GM21619 (cell line): ENCODE measurements at regions not wholly inside any gene's neighbourhood (a gene's known extent, or its start where the extent isn't known, plus 50 kb on each side); places are given as distances from the start of the nearest gene placed in this dataset.

Source experiments
- ATAC-seq: cut with Tn5 transposase; IDR thresholded peaks from one replicate; pipeline ENCODE4 v1.9.1; 2021; ENCODE audit not compliant: unreplicated experiment

GRCh38 chr13:50071379-50071778, 56.1 kb downstream of the KCNRG start:
- no peak for ATAC-seq

DNA sequence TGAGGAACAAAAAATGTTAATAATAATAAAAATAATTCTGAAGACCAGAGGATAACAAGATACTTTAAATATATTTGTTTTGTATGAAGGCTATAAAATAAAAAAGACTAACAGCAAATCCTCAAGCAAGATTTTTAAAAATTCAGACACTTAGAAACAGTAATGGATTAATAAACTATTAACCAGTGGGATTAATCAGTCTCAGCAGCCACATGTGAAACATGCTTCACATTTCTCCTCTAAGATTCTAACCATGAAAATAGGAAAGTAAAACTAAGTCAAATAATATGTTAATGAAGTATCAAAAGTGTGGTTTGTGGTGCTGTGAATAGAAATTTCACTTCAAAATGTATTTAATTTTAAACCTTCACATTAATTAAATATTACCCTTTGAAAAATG, 57.4 kb downstream of the KCNRG start:
- ATAC-seq = no peak

DNA sequence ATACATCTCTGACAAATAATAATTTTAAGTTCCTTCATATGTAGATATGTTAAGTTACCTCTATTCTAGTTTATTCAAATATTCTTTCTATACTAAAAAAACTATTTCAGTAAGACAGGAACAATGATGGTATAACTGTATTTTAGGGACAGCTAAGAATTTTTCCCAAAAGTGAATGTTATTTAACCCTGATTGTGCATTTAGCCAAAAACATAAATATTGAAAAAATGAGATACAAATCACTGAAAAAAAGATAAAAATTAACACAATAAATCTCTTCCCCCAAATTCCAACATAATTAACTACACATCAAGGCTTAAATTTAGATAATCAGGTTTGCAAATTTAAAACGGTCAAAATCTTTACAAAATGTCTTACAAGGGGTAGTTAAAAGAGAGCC, 58.1 kb downstream of the KCNRG start:
- no peak for ATAC-seq

DNA sequence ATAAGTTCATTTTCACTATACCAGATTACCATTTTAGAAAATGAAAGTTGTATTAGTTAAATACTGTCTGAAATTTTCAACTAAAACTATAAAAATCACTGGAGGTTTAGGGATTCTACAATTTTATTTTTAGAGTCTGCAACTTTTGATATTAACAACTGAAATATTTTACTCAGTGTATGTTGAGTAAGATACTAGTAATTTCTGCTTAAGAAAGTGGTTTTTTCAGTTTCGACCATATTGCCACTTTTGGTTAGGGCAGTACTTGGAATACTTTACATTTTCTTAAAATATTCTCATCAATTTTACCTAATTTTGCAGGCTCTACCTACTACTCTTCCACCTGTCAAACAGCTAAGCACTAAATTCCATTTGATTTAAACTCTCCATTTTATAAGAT, 59.6 kb downstream of the KCNRG start:
- ATAC-seq = peak; percentile 64

DNA sequence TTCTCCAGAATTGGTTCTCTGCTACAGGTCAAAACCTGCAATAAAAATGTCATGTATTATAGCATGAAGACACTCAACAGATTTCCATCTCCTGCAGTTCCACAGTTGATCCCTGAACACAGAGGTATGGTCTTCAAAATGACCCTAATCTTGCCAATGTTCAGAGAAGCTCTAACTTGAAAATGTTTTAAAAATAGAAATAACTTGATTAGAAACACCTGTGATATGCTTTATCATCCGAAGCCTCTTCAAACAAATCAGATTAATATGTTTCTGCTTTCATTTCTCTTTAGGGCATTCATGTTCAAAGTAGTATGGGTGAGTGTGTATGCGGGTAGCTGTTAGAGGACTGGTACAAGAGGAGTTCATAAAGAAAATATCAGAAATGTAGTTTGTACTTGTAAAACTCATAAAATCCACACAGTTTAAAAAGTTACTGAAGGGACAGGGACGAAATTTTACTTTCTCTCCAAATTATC, 60.4 kb downstream of the KCNRG start:
- no peak for ATAC-seq

DNA sequence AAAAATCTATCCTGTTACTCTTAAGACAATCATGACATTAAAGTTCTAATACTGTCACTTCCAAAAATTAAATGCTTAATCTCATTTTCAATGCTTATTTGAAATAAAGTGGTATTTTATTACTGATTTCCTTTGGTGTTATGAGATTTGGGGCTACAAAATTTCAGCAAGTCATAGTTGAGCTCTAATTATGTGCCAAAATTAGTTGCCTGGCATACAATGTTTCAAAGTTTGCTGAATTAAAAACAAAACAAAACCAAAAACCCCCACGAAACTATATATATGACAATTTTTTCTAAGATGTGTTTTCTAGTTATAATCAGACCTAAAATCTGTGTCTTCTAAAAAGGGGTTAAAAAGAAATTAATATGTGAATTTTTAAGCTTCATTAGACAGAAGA, 62.2 kb downstream of the KCNRG start:
- ATAC-seq = no peak

GRCh38 chr13:50078231-50078894, 63.1 kb downstream of the KCNRG start:
- no peak for ATAC-seq

- ATAC-seq = no peak
These were observed 63.8 kb downstream of the KCNRG start for GRCh38 chr13:50078895-50079654.

DNA sequence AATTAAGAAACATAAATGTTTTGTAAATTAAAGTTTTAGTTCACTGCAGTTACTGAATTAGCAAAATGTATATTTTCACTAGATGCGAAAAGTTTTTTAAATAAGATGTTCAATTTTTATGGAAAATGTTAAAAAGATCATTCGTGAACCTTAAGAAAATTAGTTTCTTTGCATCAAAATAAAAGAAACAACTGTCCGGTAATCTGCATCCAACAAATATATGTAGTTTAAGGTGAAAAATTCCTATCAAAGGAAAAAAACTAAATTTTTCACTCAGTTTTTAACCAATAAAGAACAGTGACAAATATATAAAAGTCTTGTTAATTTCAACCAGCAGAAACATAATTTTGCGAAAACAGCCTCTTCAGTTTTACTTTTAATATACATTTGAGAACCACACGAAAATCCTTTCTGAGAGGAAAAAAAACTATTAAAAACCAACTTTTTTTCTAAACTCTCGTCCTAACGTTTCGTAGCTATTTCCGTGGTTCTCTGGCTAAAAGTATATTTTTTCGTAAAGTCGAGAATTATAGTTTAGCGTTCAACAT, 64.5 kb downstream of the KCNRG start:
- ATAC-seq = no peak

DNA sequence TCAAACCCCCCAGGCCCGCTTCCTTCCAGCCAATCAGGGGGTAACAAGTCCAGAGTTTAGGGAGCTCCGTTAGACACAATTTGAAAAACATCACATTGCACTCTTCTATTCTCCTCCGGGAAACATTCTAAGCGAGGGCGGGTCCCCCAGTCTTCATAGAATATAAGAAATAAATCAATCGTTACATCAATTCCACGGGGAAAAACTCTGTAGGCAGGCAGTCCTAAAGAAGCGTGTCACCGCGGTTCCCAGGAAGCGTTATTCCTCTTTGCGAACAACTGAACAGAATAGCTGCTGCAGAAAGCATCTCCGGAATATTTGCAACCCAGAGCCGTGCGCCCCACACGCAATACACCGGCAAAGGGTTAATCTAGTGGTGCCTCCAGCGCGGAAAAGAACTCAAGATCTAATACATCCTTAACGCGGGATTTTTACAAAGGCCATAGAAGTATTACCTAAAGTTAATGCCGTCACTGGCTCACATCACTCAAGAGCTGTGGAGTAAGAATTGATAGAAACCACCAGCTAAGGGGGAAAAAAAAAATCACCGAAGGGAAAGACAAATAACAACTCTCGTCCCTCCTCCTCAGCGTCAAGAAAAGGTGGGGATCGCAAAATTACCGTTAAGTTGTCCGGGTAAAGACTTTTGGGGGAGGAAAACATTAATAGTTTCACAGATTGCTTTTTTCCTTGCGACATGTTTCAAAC, 65.1 kb downstream of the KCNRG start:
- ATAC-seq = no peak

DNA sequence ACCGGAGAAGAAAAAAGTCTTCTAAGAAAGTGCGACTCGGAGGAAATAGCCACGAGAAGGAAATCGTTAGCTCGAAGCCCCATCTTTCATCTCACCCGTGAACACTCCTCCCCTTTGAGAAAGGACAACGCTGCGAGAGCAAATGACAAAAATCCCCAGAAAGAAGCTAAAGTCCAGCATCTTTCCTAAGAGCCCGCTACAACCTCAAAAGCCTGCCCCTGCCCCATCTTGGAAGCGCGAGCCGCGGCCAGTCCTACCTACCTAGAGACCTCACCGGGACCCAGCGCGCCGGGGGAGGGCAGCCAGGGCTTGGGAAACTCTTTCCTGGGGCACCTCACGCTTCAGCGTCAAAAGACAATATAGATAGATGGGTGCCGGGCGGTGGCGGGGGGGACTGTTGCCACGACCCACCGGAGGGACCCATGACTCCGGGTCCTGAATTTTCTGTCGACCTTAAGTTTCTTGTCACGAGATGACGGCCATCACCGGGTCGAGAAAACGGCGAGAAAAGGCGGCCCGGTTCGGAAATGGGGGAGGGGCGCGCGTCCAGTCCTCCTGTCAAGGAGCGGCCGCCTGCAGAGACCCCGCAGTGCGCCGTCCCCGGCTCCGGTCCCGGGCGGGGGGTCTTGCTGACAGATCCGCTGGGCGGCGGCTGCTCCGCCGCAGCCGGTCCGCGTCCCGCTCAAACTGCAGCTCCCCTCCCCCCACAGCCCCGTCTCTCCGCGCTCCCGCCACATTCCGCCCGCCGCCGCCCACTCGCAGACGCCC, 65.9 kb downstream of the KCNRG start:
- ATAC-seq = peak; percentile 2

DNA sequence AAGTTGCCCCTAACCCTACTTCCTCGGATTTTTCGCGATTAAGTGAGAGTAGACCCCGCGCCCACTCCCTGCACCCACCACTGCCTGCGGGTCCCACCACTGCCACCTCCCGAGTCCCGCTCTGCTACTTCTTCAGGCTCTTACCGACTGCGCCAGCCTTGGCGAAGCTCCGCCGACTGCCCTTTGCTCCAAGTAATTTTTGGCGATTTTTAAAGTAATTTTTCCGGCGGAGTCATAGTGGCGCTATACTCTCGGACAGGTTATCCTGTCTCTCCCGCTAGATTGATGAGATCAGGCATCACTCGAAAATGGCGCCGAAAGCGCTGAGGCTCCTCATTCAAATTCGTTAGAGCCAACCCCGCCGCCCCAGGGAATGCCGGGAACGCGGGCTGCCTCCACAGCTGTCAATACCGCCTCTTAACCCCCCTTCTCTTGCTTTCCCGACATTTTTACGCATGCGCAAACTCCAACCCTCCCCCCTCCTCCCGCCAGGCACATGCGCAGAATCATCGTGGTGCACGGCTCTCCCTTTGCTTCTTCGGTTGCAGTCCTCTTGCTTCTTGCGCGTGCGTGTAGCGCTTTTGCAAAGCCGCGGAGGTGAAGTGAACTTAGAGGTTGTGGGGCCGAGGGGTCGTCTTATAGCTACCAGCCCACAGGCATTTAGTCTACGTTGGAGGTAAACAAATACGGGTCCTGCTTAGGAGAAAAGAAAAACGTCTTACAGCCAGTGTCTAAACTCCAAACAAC, 66.6 kb downstream of the KCNRG start:
- ATAC-seq = peak; percentile 64

GRCh38 chr13:50082426-50083281, 67.4 kb downstream of the KCNRG start:
- ATAC-seq = peak; percentile 54

GRCh38 chr13:50085063-50085462, 69.8 kb downstream of the KCNRG start:
- ATAC-seq = no peak

DNA sequence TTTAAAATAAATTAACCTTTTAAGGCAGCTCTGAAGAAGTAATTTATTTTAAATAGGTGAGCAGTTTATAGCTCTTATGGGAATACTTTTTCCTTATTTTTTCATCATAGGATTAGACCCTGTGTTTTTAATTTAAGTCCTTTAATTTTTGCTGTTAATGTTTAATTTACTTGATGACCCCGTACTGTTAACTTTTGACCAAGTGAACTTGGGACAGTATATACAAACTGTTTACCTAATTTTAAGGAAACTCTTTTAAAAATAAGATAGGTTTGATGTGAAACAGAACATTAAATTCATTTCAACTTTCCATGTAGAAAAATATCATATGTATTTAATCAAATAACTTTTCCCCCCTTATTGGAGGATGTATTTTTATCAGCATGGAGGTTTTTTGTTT, 74.4 kb downstream of the KCNRG start:
- ATAC-seq = no peak

DNA sequence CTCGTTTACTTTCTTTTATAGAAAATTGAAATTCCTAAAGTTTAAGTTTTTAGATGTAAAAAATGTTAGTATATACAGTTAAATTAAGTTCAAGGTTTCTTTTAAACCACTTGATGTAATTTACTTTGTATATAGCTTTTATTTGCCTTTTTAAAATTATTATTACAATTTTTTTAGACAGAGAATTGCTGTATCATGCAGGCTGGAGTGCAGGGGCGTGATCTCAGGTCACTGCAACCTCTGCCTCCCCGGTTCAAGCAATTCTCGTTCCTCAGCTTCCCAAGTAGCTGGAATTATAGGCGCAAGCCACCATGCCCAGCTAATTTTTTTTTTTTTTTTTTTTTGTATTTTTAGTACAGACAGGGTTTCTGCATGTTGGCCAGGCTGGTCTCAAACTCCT, 75.0 kb downstream of the KCNRG start:
- ATAC-seq = no peak

- ATAC-seq = no peak
These were observed 79.5 kb downstream of the KCNRG start for GRCh38 chr13:50094615-50095293.

GRCh38 chr13:50098693-50099092, 83.4 kb downstream of the KCNRG start:
- no peak for ATAC-seq

DNA sequence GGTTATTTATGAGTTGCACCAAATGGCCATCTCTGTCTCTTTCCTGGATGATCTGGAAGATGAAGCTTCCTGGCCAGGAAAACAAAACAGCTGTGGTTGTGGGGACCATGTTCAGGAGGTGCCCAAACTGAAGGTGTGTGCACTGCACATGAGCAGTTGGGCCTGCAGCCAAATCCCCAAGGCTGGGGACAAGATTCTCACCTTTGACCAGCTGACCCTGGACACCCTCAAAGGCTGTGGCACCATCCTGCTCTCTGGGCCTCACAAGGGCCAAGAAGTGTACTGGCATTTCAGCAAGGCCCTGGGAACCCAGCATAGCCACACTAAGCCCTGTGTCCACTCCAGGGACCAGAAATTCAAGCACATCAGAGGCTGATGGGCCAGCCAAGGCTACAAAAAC, 84.2 kb downstream of the KCNRG start:
- ATAC-seq = no peak
